ENCODE measurements at regions not wholly inside any gene's neighbourhood (a gene's known extent, or its start where the extent isn't known, plus 50 kb on each side); places are given as distances from the start of the nearest gene placed in this dataset.

- Histone ChIP-seq H3K4me3 (ENCODE audit: low read length) (no peak overlapping the region), H3K27ac (ENCODE audit: low read depth in 1 of 2, low read length in 2 of 2) (no peak overlapping the region), H3K27me3 (ENCODE audit: control insufficient read depth in 1 of 2, insufficient read depth in 2 of 2, low read length in 2 of 2) (peaks cover 0 to 4% of the 10 kb centered on the region in 2 experiments), H3K36me3 (ENCODE audit: insufficient read depth, low read length) (no peaks in the 10 kb centered on the region), H3K4me1 (ENCODE audit: insufficient read depth, low read length) (no peaks in the 10 kb centered on the region), H3K9me3 (ENCODE audit: control insufficient read depth in 1 of 2, insufficient read depth in 1 of 2, low read length in 2 of 2) (peaks cover 0 to 11% of the 10 kb centered on the region in 2 experiments)
- peaks cover 38% of the 10 kb centered on the region for H3K27me3 Mint-ChIP-seq
- no peak overlapping the region for H3K27ac Mint-ChIP-seq
- H3K4me3 Mint-ChIP-seq = no peak overlapping the region
- peaks cover 2% of the 10 kb centered on the region for H3K9me3 Mint-ChIP-seq
- intact Hi-C loops (cut with DNase I, micrococcal nuclease) = no loop called here
- H3K4me1 Mint-ChIP-seq (ENCODE audit: low read depth) = no peaks in the 10 kb centered on the region
- ChIA-PET POLR2A (no interaction called here), CTCF (no interaction called here)
- TF ChIP-seq CTCF (IDR thresholded peaks at IDR 0.05) = no peak
- no peaks in the 10 kb centered on the region for H3K36me3 Mint-ChIP-seq (ENCODE audit: low read depth)
- ATAC-seq (ENCODE audit: poor library complexity) (no peak), DNase-seq (no peak)
Observed at GRCh38 chr17:72498364-72499210, 377.8 kb downstream of the SOX9 start.

- Mint-ChIP-seq H3K27ac (no peak overlapping the region), H3K4me3 (no peak overlapping the region), H3K9me3 (peaks cover 2% of the 10 kb centered on the region), H3K36me3 (ENCODE audit: low read depth) (no peaks in the 10 kb centered on the region), H3K27me3 (peaks cover 35% of the 10 kb centered on the region), H3K4me1 (ENCODE audit: low read depth) (no peaks in the 10 kb centered on the region)
- no peak for TF ChIP-seq CTCF (IDR thresholded peaks at IDR 0.05)
- Histone ChIP-seq H3K27ac (ENCODE audit: low read depth in 1 of 2, low read length in 2 of 2) (no peak overlapping the region), H3K4me1 (ENCODE audit: insufficient read depth, low read length) (no peaks in the 10 kb centered on the region), H3K9me3 (ENCODE audit: control insufficient read depth in 1 of 2, insufficient read depth in 1 of 2, low read length in 2 of 2) (peaks cover 0 to 11% of the 10 kb centered on the region in 2 experiments), H3K4me3 (ENCODE audit: low read length) (no peak overlapping the region), H3K36me3 (ENCODE audit: insufficient read depth, low read length) (no peaks in the 10 kb centered on the region), H3K27me3 (ENCODE audit: control insufficient read depth in 1 of 2, insufficient read depth in 2 of 2, low read length in 2 of 2) (peaks cover 0 to 7% of the 10 kb centered on the region in 2 experiments)
- POLR2A ChIA-PET = no interaction called here
- DNase-seq (no peak), ATAC-seq (ENCODE audit: poor library complexity) (no peak)
- intact Hi-C loops (cut with DNase I, micrococcal nuclease) = no loop called here
- CTCF ChIA-PET = no interaction called here
Observed at GRCh38 chr17:72501404-72502370, 380.9 kb downstream of the SOX9 start.

- ChIA-PET CTCF (no interaction called here), POLR2A (no interaction called here)
- intact Hi-C loops (cut with DNase I, micrococcal nuclease) = no loop called here
- no peak for DNase-seq
- Histone ChIP-seq H3K36me3 (ENCODE audit: insufficient read depth, low read length) (no peaks in the 10 kb centered on the region), H3K27me3 (ENCODE audit: control insufficient read depth in 1 of 2, insufficient read depth in 2 of 2, low read length in 2 of 2) (peaks cover 0 to 7% of the 10 kb centered on the region in 2 experiments), H3K4me3 (ENCODE audit: low read length) (no peak overlapping the region), H3K27ac (ENCODE audit: low read depth in 1 of 2, low read length in 2 of 2) (no peak overlapping the region), H3K4me1 (ENCODE audit: insufficient read depth, low read length) (no peaks in the 10 kb centered on the region), H3K9me3 (ENCODE audit: control insufficient read depth in 1 of 2, insufficient read depth in 1 of 2, low read length in 2 of 2) (peaks cover 0 to 11% of the 10 kb centered on the region in 2 experiments)
- H3K27me3 Mint-ChIP-seq = peaks cover 30% of the 10 kb centered on the region
- no peak for ATAC-seq (ENCODE audit: poor library complexity)
- H3K9me3 Mint-ChIP-seq = no peaks in the 10 kb centered on the region
- no peaks in the 10 kb centered on the region for H3K4me1 Mint-ChIP-seq (ENCODE audit: low read depth)
- no peak overlapping the region for H3K27ac Mint-ChIP-seq
- H3K36me3 Mint-ChIP-seq (ENCODE audit: low read depth) = no peaks in the 10 kb centered on the region
- TF ChIP-seq CTCF (IDR thresholded peaks at IDR 0.05) = no peak
- H3K4me3 Mint-ChIP-seq = no peak overlapping the region
Observed at GRCh38 chr17:72502371-72503341, 381.8 kb downstream of the SOX9 start.

Measured in CD4-positive, alpha-beta T cell (primary cell).